ENCODE measurements at regions not wholly inside any gene's neighbourhood (a gene's known extent, or its start where the extent isn't known, plus 50 kb on each side); places are given as distances from the start of the nearest gene placed in this dataset.

- no peak for DNase-seq (ENCODE audit: low spot score)
- Histone ChIP-seq H3K36me3 (ENCODE audit: low read depth) (no peaks in the 10 kb centered on the region), H3K4me3 (ENCODE audit: severe bottlenecking) (no peak overlapping the region), H3K4me1 (ENCODE audit: insufficient read depth, poor library complexity, severe bottlenecking) (no peaks in the 10 kb centered on the region), H3K9me3 (ENCODE audit: severe bottlenecking) (no peaks in the 10 kb centered on the region), H3K27me3 (ENCODE audit: insufficient read depth, poor library complexity, severe bottlenecking) (no peaks in the 10 kb centered on the region), H3K27ac (ENCODE audit: poor library complexity, severe bottlenecking) (no peak overlapping the region)
- no peak for ATAC-seq (ENCODE audit: low read depth)
- no peak for TF ChIP-seq CTCF (IDR thresholded peaks at IDR 0.05; ENCODE audit: poor library complexity, severe bottlenecking)
Observed at GRCh38 chr4:137774501-137774900, 242.2 kb upstream of the PCDH18 start.

- no peak overlapping the region for H3K27ac ChIP-seq (ENCODE audit: poor library complexity, severe bottlenecking)
- no peaks in the 10 kb centered on the region for H3K4me1 ChIP-seq (ENCODE audit: insufficient read depth, poor library complexity, severe bottlenecking)
- no peaks in the 10 kb centered on the region for H3K36me3 ChIP-seq (ENCODE audit: low read depth)
- no peak for DNase-seq (ENCODE audit: low spot score)
- no peak for ATAC-seq (ENCODE audit: low read depth)
- TF ChIP-seq CTCF (IDR thresholded peaks at IDR 0.05; ENCODE audit: poor library complexity, severe bottlenecking), result no peak
- no peak overlapping the region for H3K4me3 ChIP-seq (ENCODE audit: severe bottlenecking)
- H3K9me3 ChIP-seq (ENCODE audit: severe bottlenecking), result no peaks in the 10 kb centered on the region
- no peaks in the 10 kb centered on the region for H3K27me3 ChIP-seq (ENCODE audit: insufficient read depth, poor library complexity, severe bottlenecking)
Observed at GRCh38 chr4:137768881-137769280, 236.6 kb upstream of the PCDH18 start.

GRCh38 chr4:137768196-137768595, 235.9 kb upstream of the PCDH18 start:
- Histone ChIP-seq H3K4me1 (ENCODE audit: insufficient read depth, poor library complexity, severe bottlenecking) (no peaks in the 10 kb centered on the region), H3K27ac (ENCODE audit: poor library complexity, severe bottlenecking) (no peak overlapping the region), H3K4me3 (ENCODE audit: severe bottlenecking) (no peak overlapping the region), H3K36me3 (ENCODE audit: low read depth) (no peaks in the 10 kb centered on the region), H3K27me3 (ENCODE audit: insufficient read depth, poor library complexity, severe bottlenecking) (no peaks in the 10 kb centered on the region), H3K9me3 (ENCODE audit: severe bottlenecking) (no peaks in the 10 kb centered on the region)
- no peak for TF ChIP-seq CTCF (IDR thresholded peaks at IDR 0.05; ENCODE audit: poor library complexity, severe bottlenecking)
- DNase-seq (ENCODE audit: low spot score) (no peak), ATAC-seq (ENCODE audit: low read depth) (no peak)

GRCh38 chr4:137762591-137762990, 230.3 kb upstream of the PCDH18 start:
- DNase-seq (ENCODE audit: low spot score), result no peak
- no peak for TF ChIP-seq CTCF (IDR thresholded peaks at IDR 0.05; ENCODE audit: poor library complexity, severe bottlenecking)
- Histone ChIP-seq H3K27ac (ENCODE audit: poor library complexity, severe bottlenecking) (no peak overlapping the region), H3K9me3 (ENCODE audit: severe bottlenecking) (no peaks in the 10 kb centered on the region), H3K27me3 (ENCODE audit: insufficient read depth, poor library complexity, severe bottlenecking) (no peaks in the 10 kb centered on the region), H3K4me1 (ENCODE audit: insufficient read depth, poor library complexity, severe bottlenecking) (no peaks in the 10 kb centered on the region), H3K4me3 (ENCODE audit: severe bottlenecking) (no peak overlapping the region), H3K36me3 (ENCODE audit: low read depth) (no peaks in the 10 kb centered on the region)
- no peak for ATAC-seq (ENCODE audit: low read depth)

- H3K4me1 ChIP-seq (ENCODE audit: insufficient read depth, poor library complexity, severe bottlenecking), result peaks cover 20% of the 10 kb centered on the region
- peak overlapping the region; percentile 72 for H3K27ac ChIP-seq (ENCODE audit: poor library complexity, severe bottlenecking)
- no peaks in the 10 kb centered on the region for H3K27me3 ChIP-seq (ENCODE audit: insufficient read depth, poor library complexity, severe bottlenecking)
- H3K4me3 ChIP-seq (ENCODE audit: severe bottlenecking), result no peak overlapping the region
- no peak for TF ChIP-seq CTCF (IDR thresholded peaks at IDR 0.05; ENCODE audit: poor library complexity, severe bottlenecking)
- H3K9me3 ChIP-seq (ENCODE audit: severe bottlenecking), result no peaks in the 10 kb centered on the region
- ATAC-seq (ENCODE audit: low read depth) (peak; percentile 94), DNase-seq (ENCODE audit: low spot score) (no peak)
- no peaks in the 10 kb centered on the region; the same call in 1 of the 2 replicates for H3K36me3 ChIP-seq (ENCODE audit: low read depth)
Observed at GRCh38 chr4:137754652-137755471, 222.6 kb upstream of the PCDH18 start.

All from RWPE2 (cell line).